ENCODE measurements at regions not wholly inside any gene's neighbourhood (a gene's known extent, or its start where the extent isn't known, plus 50 kb on each side); places are given as distances from the start of the nearest gene placed in this dataset.

- TF ChIP-seq, protein P1, sequence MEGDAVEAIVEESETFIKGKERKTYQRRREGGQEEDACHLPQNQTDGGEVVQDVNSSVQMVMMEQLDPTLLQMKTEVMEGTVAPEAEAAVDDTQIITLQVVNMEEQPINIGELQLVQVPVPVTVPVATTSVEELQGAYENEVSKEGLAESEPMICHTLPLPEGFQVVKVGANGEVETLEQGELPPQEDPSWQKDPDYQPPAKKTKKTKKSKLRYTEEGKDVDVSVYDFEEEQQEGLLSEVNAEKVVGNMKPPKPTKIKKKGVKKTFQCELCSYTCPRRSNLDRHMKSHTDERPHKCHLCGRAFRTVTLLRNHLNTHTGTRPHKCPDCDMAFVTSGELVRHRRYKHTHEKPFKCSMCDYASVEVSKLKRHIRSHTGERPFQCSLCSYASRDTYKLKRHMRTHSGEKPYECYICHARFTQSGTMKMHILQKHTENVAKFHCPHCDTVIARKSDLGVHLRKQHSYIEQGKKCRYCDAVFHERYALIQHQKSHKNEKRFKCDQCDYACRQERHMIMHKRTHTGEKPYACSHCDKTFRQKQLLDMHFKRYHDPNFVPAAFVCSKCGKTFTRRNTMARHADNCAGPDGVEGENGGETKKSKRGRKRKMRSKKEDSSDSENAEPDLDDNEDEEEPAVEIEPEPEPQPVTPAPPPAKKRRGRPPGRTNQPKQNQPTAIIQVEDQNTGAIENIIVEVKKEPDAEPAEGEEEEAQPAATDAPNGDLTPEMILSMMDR (IDR thresholded peaks at IDR 0.05): no peak
- TF ChIP-seq POLR2AphosphoS5 (IDR thresholded peaks at IDR 0.05) (no peak), EP300 (IDR thresholded peaks at IDR 0.05; ENCODE audit: low read depth) (no peak)
Measured at GRCh38 chr5:8577792-8578191, 708.8 kb downstream of the MTRR start.

Measured in transverse colon (tissue), 4 donors.